Fibroblast of skin of right biceps (primary cell): ENCODE measurements at regions not wholly inside any gene's neighbourhood (a gene's known extent, or its start where the extent isn't known, plus 50 kb on each side); places are given as distances from the start of the nearest gene placed in this dataset.
A peak's percentile ranks its signal among the peaks of the same experiment; 100 is the strongest.

Source experiments
- DNase-seq: peaks from one replicate; pipeline ENCODE4 v3.0.0-alpha.2; 2013

- no peak for DNase-seq
Observed at GRCh38 chr13:47503475-47503874, 497.6 kb downstream of the SUCLA2 start.

- DNase-seq, result no peak
Observed at GRCh38 chr13:47502166-47502565, 498.9 kb downstream of the SUCLA2 start.

- DNase-seq, result peak; percentile 87
Observed at GRCh38 chr13:47499358-47500150, 501.5 kb downstream of the SUCLA2 start.

GRCh38 chr13:47484548-47484947 lies 516.5 kb downstream of the SUCLA2 start:
- DNase-seq, result peak; percentile 91

- DNase-seq, result peak; percentile 30
Observed at GRCh38 chr13:47481536-47481935, 519.5 kb downstream of the SUCLA2 start.

- peak; percentile 50 for DNase-seq
Observed at GRCh38 chr13:47480951-47481350, 520.1 kb downstream of the SUCLA2 start.

GRCh38 chr13:47480121-47480520 lies 521.0 kb downstream of the SUCLA2 start:
- peak; percentile 97 for DNase-seq

GRCh38 chr13:47478985-47479384 lies 522.1 kb downstream of the SUCLA2 start:
- DNase-seq, result no peak

- DNase-seq, result no peak
Observed at GRCh38 chr13:47475441-47475948, 525.6 kb downstream of the SUCLA2 start.

GRCh38 chr13:47474839-47475238 lies 526.2 kb downstream of the SUCLA2 start:
- no peak for DNase-seq

GRCh38 chr13:47474326-47474725 lies 526.7 kb downstream of the SUCLA2 start:
- no peak for DNase-seq

- DNase-seq, result no peak
Observed at GRCh38 chr13:47472516-47472915, 528.6 kb downstream of the SUCLA2 start.

- peak; percentile 94 for DNase-seq
Observed at GRCh38 chr13:47463726-47464125, 537.3 kb downstream of the SUCLA2 start.

GRCh38 chr13:47463002-47463401 lies 538.1 kb downstream of the SUCLA2 start:
- no peak for DNase-seq

GRCh38 chr13:47461816-47462215 lies 539.3 kb downstream of the SUCLA2 start:
- no peak for DNase-seq

GRCh38 chr13:47459512-47459911 lies 541.6 kb downstream of the SUCLA2 start:
- DNase-seq, result peak; percentile 35

- DNase-seq, result peak; percentile 83
Observed at GRCh38 chr13:47457626-47458025, 543.4 kb downstream of the SUCLA2 start.

GRCh38 chr13:47455626-47456025 lies 545.4 kb downstream of the SUCLA2 start:
- no peak for DNase-seq

- peak; percentile 28 for DNase-seq
Observed at GRCh38 chr13:47454986-47455385, 546.1 kb downstream of the SUCLA2 start.

- peak; percentile 72 for DNase-seq
Observed at GRCh38 chr13:47437406-47437805, 540.6 kb upstream of the HTR2A start.

- DNase-seq, result peak; percentile 46
Observed at GRCh38 chr13:47433461-47434005, 536.7 kb upstream of the HTR2A start.

GRCh38 chr13:47426126-47426849 lies 529.4 kb upstream of the HTR2A start:
- peak; percentile 82 for DNase-seq

- peak; percentile 30 for DNase-seq
Observed at GRCh38 chr13:47421525-47421924, 524.7 kb upstream of the HTR2A start.

GRCh38 chr13:47420568-47420967 lies 523.7 kb upstream of the HTR2A start:
- DNase-seq, result peak; percentile 53
